GM10266 (cell line): ENCODE measurements at regions not wholly inside any gene's neighbourhood (a gene's known extent, or its start where the extent isn't known, plus 50 kb on each side); places are given as distances from the start of the nearest gene placed in this dataset.

Experiments used
- DNase-seq: peaks from one replicate; pipeline ENCODE4 v3.0.0; 2012; ENCODE audit errors: extremely low spot score
- CTCF ChIP-seq: IDR thresholded peaks from 2 replicates; pipeline ENCODE4 v1.5.1; 2012; ENCODE audit warnings: mild to moderate bottlenecking, low read depth; ENCODE audit not compliant: control insufficient read depth, insufficient read depth; ENCODE audit errors: missing control alignments

- TF ChIP-seq CTCF, result no peak
- no peak for DNase-seq
Observed at GRCh38 chr7:15954671-15955354, 268.3 kb upstream of the MEOX2 start.

DNA sequence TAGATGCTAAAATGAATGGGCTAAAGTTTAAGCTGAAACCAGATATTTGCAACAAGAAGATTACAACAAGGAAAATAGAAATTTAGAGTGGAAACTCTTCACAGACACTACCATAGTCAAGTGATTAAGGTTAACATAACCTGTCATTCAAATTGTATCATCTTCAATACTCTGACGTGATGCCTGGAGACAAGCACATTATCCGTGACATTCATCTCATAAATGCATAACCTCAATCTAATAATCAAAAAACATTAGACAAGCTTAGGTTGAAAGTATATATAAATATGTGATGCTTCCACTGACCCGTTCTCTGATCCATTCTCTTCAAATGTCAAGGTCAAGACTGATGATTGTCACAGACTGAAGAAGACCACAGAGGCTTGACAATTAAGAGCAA is 263.8 kb upstream of the MEOX2 start:
- no peak for TF ChIP-seq CTCF
- DNase-seq, result no peak

GRCh38 chr7:15947754-15948153 is 261.3 kb upstream of the MEOX2 start:
- DNase-seq, result no peak
- no peak for TF ChIP-seq CTCF

DNA sequence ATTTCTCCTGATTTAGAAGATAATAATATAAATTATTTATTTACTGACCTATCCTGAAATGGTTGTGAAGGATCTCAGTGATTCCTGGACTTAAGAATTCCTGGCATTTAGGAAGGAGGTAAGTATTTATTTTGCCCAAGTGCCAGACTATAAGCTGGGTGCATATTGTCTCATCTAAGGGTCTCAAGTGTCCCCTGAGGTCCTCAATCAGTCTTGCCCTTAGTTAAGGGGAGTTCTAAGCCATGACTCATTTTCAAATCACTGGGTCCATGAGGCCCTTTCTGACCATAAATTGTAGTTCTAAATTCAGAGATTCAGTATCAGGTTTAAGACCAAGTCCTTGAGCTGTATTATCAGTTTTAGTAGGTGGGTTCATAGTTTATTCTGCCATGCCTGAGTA is 251.6 kb upstream of the MEOX2 start:
- TF ChIP-seq CTCF, result no peak

GRCh38 chr7:15937571-15937970 is 251.1 kb upstream of the MEOX2 start:
- TF ChIP-seq CTCF, result no peak
- no peak for DNase-seq

More for the DNA sequence above, 251.6 kb upstream of the MEOX2 start:
- no peak for DNase-seq

- TF ChIP-seq CTCF, result no peak
- DNase-seq, result no peak
Observed at GRCh38 chr7:15936991-15937390, 250.5 kb upstream of the MEOX2 start.

- no peak for TF ChIP-seq CTCF
- no peak for DNase-seq
Observed at GRCh38 chr7:15932318-15932717, 245.8 kb upstream of the MEOX2 start.
